ENCODE measurements at regions not wholly inside any gene's neighbourhood (a gene's known extent, or its start where the extent isn't known, plus 50 kb on each side); places are given as distances from the start of the nearest gene placed in this dataset.

DNA sequence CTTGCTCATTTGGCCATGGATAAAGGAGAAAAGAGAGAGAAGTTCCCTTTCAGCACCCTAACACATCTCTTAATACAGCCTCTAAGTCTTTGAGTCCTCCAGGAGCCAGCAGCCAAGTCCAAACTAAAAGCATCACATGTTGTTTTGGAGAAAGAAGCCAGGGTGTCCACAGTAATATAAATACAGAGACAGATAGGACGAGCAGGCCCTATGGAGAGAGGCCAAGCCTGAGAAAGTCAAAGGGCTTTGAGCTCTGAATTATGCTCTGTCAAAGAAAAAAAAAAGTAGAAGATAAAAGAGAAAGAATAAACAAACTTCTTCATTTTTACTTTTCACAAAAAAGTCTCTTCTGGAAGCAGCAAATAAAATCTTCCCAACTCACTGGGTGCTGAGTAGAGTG lies 92.4 kb upstream of the THBS1 start:
- POLR2A ChIA-PET = no interaction called here
- CTCF ChIA-PET = interaction anchor here (1.5 kb wide), 2 partner anchors 10 to 11 kb away, joined by 3 to 5 read pairs; no protein-coding TSS in a partner anchor
- TF ChIP-seq, protein P1, sequence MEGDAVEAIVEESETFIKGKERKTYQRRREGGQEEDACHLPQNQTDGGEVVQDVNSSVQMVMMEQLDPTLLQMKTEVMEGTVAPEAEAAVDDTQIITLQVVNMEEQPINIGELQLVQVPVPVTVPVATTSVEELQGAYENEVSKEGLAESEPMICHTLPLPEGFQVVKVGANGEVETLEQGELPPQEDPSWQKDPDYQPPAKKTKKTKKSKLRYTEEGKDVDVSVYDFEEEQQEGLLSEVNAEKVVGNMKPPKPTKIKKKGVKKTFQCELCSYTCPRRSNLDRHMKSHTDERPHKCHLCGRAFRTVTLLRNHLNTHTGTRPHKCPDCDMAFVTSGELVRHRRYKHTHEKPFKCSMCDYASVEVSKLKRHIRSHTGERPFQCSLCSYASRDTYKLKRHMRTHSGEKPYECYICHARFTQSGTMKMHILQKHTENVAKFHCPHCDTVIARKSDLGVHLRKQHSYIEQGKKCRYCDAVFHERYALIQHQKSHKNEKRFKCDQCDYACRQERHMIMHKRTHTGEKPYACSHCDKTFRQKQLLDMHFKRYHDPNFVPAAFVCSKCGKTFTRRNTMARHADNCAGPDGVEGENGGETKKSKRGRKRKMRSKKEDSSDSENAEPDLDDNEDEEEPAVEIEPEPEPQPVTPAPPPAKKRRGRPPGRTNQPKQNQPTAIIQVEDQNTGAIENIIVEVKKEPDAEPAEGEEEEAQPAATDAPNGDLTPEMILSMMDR (IDR thresholded peaks at IDR 0.05; ENCODE audit: control extremely low read depth, extremely low read depth, low read depth, missing control alignments) = no peak
- no peak for DNase-seq (ENCODE audit: extremely low spot score)

DNA sequence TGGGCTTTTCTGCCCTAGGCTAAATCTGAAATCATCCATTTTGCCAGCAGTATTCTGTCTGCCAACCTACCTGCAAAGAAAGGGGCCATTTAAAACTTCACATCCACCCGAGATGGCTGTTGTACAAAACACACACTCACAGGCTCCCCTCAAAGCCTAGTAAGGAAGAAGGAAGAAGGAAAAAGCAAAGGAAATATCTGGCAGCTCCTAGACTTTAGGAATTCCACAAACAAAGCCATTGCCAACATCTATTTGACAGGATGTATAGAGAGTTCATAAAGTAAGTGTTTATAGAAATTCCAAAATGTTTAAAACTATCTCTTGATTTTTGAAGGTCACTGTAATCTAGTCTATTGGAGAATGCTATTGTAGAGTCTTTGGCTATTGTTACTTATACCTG lies 91.9 kb upstream of the THBS1 start:
- TF ChIP-seq, protein P1 (IDR thresholded peaks at IDR 0.05; ENCODE audit: control extremely low read depth, extremely low read depth, low read depth, missing control alignments) = no peak
- ChIA-PET CTCF (interaction anchor here (1.5 kb wide), 1 partner anchor 11 kb away, joined by 3 read pairs; no protein-coding TSS in a partner anchor), POLR2A (no interaction called here)
- DNase-seq (ENCODE audit: extremely low spot score) = no peak

DNA sequence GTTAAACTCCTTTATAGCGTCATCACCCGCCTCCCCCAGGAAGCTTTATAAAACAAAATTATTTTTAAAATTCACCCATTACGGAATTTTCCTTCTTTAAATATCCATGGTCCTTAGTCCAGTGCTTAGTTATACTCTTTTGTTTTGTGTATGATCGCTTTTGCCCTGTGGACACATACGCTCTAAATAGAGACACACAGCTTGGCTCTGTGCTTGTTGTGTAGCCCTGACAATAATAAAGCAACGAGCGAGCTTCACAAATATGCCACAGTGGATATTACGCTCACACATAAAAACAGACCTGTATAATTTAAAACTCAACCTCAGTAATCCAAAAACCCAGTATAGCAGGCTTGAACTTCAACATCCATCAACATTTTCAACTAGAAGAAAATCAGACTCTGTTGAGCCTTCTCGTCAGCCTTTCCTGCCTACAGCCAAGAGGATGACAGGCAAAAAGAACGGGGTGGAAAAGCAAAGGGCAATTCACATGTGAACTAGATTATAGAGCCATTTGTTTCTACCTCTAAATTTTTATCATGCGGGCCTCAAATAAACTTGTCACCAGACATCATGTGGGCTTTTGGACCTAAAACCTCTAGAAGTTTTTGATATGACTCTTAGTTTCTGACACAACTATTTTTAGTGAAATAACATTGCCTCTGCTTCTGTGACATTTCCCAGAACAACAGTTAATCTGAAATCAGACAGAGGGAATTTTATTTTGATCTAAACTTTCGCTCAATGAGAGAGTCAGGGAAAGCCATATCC lies 89.6 kb upstream of the THBS1 start:
- TF ChIP-seq, protein P1 (IDR thresholded peaks at IDR 0.05; ENCODE audit: control extremely low read depth, extremely low read depth, low read depth, missing control alignments) = no peak
- ChIA-PET POLR2A (no interaction called here), CTCF (no interaction called here)
- DNase-seq (ENCODE audit: extremely low spot score) = no peak

DNA sequence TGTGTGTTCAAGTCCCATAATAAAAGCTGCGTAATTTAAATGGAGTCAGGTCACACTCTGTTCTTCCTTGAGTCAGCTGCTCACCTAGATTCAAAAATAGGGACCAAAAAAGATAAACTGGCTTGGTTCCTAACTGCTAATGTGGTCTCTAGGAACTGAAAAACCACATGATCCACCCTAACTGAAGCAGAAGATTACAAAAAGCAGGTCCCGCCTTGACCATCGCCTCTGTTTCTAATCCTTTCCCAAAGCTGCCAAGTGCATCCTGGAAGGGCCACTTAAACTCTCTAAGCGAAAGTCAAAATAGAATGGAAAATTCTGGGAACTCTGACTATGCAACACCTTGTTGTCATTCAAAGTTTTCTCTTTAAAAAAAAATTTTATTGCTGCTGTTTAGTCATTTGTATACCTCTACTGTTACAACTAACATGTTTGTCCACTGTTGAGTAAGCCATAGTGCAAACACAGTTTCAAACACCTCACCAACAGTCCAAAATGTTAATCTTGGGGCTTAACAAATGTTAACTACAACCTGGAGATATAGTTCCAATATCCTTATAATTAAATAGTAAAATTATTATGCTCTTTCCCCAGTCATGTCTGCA lies 88.9 kb upstream of the THBS1 start:
- TF ChIP-seq, protein P1 (IDR thresholded peaks at IDR 0.05; ENCODE audit: control extremely low read depth, extremely low read depth, low read depth, missing control alignments) = no peak
- ChIA-PET POLR2A (no interaction called here), CTCF (no interaction called here)
- no peak for DNase-seq (ENCODE audit: extremely low spot score)

DNA sequence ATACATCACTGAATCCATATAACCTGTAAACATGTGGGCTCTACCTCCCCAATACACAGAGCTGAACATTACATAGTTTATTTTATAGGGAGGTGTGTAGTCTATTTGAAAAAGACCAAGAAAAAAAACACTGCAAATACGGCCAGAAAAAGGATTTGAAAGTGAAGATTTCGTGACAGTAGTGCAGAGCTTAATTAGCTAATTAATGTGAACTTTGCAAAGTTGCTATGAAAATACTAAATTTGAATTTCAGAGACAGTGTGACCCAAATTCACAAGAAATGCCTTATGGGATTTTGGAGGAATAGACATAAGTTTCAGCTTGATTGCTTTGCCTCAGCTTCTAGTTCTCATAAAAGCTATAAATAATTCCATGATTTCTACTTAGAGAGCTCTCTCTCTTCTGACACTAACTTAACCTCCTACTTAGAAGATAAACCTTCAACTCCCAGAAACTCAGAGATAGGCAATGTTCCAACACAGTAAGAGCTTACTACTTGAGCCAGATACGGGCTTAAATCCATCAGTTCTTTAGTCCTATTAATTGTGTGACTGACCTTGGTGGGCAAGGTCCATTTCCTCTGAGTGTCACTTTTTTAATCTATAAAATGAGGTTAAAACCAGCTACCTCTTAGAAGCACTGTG lies 87.3 kb upstream of the THBS1 start:
- no peak for DNase-seq (ENCODE audit: extremely low spot score)
- TF ChIP-seq, protein P1 (IDR thresholded peaks at IDR 0.05; ENCODE audit: control extremely low read depth, extremely low read depth, low read depth, missing control alignments) = no peak
- POLR2A ChIA-PET = no interaction called here
- CTCF ChIA-PET = interaction anchor here (1.4 to 1.6 kb wide), 2 partner anchors 9 to 87 kb away, joined by 3 to 5 read pairs; no protein-coding TSS in a partner anchor

DNA sequence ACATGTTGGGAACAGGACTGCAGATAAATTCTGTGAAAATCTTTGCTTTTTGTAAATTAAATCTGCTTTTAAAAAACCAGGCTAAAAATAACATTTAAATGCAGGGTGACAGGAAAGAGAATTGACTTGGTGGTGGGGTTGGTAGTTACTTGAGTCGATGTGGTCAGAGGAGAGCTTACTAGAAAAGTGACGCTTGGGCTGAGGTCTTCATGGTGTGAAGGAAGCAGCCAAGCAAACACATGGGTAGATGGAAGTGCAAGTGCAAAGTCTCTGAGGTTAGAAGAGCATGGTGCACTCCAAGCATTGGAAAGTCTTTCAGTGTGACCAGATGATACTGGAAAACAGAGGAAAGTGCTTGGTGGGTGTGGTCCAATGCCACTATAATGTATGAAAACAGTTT lies 86.4 kb upstream of the THBS1 start:
- DNase-seq (ENCODE audit: extremely low spot score) = no peak
- ChIA-PET CTCF (interaction anchor here (1.6 kb wide), 1 partner anchor 85 kb away, joined by 3 read pairs; no protein-coding TSS in a partner anchor), POLR2A (no interaction called here)
- TF ChIP-seq, protein P1 (IDR thresholded peaks at IDR 0.05; ENCODE audit: control extremely low read depth, extremely low read depth, low read depth, missing control alignments) = no peak

Measured in GM10248 (cell line).